ENCODE measurements at regions not wholly inside any gene's neighbourhood (a gene's known extent, or its start where the extent isn't known, plus 50 kb on each side); places are given as distances from the start of the nearest gene placed in this dataset.
"Not testable (repeated sequence)": the region's sequence is repeated elsewhere in the genome, so short reads cannot be mapped to it uniquely, and the experiment has no call there.

- DNase-seq (ENCODE audit: low read depth) = no peak
- no peak overlapping the region for H3K4me3 ChIP-seq (ENCODE audit: low read length)
- TF ChIP-seq, protein P1, sequence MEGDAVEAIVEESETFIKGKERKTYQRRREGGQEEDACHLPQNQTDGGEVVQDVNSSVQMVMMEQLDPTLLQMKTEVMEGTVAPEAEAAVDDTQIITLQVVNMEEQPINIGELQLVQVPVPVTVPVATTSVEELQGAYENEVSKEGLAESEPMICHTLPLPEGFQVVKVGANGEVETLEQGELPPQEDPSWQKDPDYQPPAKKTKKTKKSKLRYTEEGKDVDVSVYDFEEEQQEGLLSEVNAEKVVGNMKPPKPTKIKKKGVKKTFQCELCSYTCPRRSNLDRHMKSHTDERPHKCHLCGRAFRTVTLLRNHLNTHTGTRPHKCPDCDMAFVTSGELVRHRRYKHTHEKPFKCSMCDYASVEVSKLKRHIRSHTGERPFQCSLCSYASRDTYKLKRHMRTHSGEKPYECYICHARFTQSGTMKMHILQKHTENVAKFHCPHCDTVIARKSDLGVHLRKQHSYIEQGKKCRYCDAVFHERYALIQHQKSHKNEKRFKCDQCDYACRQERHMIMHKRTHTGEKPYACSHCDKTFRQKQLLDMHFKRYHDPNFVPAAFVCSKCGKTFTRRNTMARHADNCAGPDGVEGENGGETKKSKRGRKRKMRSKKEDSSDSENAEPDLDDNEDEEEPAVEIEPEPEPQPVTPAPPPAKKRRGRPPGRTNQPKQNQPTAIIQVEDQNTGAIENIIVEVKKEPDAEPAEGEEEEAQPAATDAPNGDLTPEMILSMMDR (conservative IDR thresholded peaks at IDR 0.05; ENCODE audit: low read depth, low read length) = no peak
Observed at GRCh38 chr6:110545081-110545872, 68.9 kb upstream of the SLC22A16 start.

GRCh38 chr6:110544472-110544871 is 68.1 kb upstream of the SLC22A16 start:
- TF ChIP-seq, protein P1 (conservative IDR thresholded peaks at IDR 0.05; ENCODE audit: low read depth, low read length) = no peak
- no peak for DNase-seq (ENCODE audit: low read depth)
- no peak overlapping the region for H3K4me3 ChIP-seq (ENCODE audit: low read length)

GRCh38 chr6:110543106-110543505 is 66.7 kb upstream of the SLC22A16 start:
- H3K4me3 ChIP-seq (ENCODE audit: low read length) = no peak overlapping the region
- TF ChIP-seq, protein P1 (conservative IDR thresholded peaks at IDR 0.05; ENCODE audit: low read depth, low read length) = no peak
- no peak for DNase-seq (ENCODE audit: low read depth)

GRCh38 chr6:110542311-110543024 is 66.1 kb upstream of the SLC22A16 start:
- DNase-seq (ENCODE audit: low read depth) = no peak
- TF ChIP-seq, protein P1 (conservative IDR thresholded peaks at IDR 0.05; ENCODE audit: low read depth, low read length) = no peak
- H3K4me3 ChIP-seq (ENCODE audit: low read length) = no peak overlapping the region

GRCh38 chr6:110541701-110542309 is 65.4 kb upstream of the SLC22A16 start:
- TF ChIP-seq, protein P1 (conservative IDR thresholded peaks at IDR 0.05; ENCODE audit: low read depth, low read length) = no peak
- DNase-seq (ENCODE audit: low read depth) = no peak
- no peak overlapping the region for H3K4me3 ChIP-seq (ENCODE audit: low read length)

GRCh38 chr6:110539277-110540019 is 63.0 kb upstream of the SLC22A16 start:
- H3K4me3 ChIP-seq (ENCODE audit: low read length); DNase-seq (ENCODE audit: low read depth): not testable (repeated sequence)
